A673 (cell line): ENCODE measurements at regions not wholly inside any gene's neighbourhood (a gene's known extent, or its start where the extent isn't known, plus 50 kb on each side); places are given as distances from the start of the nearest gene placed in this dataset.

ENCODE experiments used
- EZH2 ChIP-seq: fragments of 200-600 bp; sonication (generic); IDR thresholded peaks from 2 replicates; pipeline ENCODE4 v1.6.1; 2017; ENCODE audit warnings: borderline replicate concordance, low read depth, mild to moderate bottlenecking, mixed read lengths, antibody characterized with exemption, low read length; ENCODE audit not compliant: poor library complexity, severe bottlenecking
- TF ChIP-seq, protein P1 (sequence below): fragments of 300-800, 200-600 bp; sonication (generic); conservative IDR thresholded peaks from 2 replicates; pipeline ENCODE4 v1.5.1; 2017; ENCODE audit warnings: low read depth, mild to moderate bottlenecking, antibody characterized with exemption, low read length, moderate library complexity, mixed read lengths

- TF ChIP-seq, protein P1, sequence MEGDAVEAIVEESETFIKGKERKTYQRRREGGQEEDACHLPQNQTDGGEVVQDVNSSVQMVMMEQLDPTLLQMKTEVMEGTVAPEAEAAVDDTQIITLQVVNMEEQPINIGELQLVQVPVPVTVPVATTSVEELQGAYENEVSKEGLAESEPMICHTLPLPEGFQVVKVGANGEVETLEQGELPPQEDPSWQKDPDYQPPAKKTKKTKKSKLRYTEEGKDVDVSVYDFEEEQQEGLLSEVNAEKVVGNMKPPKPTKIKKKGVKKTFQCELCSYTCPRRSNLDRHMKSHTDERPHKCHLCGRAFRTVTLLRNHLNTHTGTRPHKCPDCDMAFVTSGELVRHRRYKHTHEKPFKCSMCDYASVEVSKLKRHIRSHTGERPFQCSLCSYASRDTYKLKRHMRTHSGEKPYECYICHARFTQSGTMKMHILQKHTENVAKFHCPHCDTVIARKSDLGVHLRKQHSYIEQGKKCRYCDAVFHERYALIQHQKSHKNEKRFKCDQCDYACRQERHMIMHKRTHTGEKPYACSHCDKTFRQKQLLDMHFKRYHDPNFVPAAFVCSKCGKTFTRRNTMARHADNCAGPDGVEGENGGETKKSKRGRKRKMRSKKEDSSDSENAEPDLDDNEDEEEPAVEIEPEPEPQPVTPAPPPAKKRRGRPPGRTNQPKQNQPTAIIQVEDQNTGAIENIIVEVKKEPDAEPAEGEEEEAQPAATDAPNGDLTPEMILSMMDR, result no peak
- TF ChIP-seq EZH2, result no peak
Measured at GRCh38 chr12:98042668-98043067, 472.7 kb upstream of the TMPO start.
